ENCODE measurements at regions not wholly inside any gene's neighbourhood (a gene's known extent, or its start where the extent isn't known, plus 50 kb on each side); places are given as distances from the start of the nearest gene placed in this dataset.
"Not testable (repeated sequence)": the region's sequence is repeated elsewhere in the genome, so short reads cannot be mapped to it uniquely, and the experiment has no call there.

DNA sequence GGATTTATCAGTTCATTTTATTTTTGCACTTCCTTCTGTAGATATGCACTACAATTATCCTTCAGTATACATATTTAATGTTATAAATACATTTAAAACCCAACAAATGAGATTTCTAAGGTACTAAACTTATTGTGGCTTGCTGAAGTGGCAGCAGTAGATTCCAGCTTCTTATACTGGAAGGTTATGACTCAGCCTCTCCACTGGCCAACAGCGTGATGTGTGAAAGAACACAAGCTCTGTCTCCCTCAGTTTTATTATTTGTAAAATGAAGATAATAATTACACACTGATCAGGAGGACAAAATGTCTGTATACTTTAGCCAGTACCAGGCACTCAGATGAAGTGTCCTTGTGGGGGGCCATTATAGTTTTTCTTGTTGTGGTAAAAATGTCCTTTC, 1147.1 kb downstream of the CNTNAP5 start:
- DNase-seq (ENCODE audit: low spot score) = no peak
- intact Hi-C loops (cut with DNase I) = no loop called here

DNA sequence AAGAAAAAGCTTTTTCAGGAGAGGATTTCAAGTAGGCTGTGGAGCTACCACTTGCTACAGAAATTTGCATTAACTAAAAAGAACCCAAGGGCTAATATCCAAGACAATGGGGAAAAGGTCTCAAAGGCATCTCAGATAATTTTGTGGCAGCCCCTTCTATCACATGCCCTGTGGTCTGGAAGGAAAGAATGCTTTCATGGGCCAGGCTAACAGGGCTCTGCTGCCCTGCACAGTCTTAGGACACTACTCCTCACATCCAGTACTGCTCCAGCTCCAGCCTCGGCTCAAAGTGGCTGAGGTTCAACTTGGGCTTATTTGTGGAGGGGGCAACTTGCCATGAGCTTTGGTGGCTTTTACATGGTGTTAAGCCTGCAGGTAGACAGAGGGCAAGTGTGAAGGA, 1150.3 kb downstream of the CNTNAP5 start:
- DNase-seq (ENCODE audit: low spot score) = no peak
- intact Hi-C loops (cut with DNase I) = no loop called here

DNA sequence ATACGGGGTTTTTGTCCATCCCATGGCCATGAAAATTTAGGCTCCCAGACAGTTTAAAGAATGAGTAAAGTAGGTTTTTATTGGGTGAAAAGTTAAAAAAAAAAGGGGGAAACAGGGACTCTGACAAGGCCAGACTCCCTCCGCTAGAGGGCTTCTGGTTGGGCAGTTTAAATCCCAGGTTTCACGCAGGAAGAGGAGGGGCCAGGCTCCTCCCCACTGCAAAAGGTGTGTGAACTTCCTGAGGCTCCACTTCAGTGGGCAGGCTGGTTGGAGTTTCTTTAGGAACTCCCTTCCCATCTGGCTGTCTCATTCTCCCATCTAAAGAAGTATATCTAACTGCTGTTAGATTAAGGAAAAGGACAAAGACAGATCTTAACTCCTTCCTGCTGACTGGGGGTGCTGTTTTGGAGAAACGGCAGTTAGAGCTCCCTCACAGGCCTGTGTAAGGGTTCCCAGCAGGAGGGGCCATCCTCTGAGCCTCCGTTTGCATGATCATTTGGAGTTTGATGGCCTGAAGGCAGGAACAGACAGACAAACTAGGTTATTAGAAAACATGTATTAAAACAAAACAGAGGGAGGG, 1160.7 kb downstream of the CNTNAP5 start:
- DNase-seq (ENCODE audit: low spot score) = no peak
- intact Hi-C loops (cut with DNase I) = no loop called here

DNA sequence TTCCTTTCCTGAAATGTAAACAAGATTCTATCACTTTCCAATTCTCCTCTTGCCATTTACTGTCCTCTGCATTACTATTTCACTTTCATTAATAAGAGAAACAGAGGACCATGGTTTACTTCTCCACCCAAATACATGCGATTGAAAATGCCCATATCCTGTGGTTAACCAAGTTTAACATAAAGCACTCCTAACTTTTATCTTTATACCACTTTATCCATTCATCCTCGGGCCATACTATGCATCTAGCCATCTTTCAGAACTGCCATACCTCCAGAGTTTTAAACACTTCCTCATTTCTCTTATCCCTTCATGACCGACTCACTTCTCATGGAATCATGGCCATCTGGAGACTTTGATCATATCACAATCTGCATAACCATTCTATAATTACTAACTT, 1182.3 kb downstream of the CNTNAP5 start:
- intact Hi-C loops (cut with DNase I) = no loop called here
- DNase-seq (ENCODE audit: low spot score) = no peak

DNA sequence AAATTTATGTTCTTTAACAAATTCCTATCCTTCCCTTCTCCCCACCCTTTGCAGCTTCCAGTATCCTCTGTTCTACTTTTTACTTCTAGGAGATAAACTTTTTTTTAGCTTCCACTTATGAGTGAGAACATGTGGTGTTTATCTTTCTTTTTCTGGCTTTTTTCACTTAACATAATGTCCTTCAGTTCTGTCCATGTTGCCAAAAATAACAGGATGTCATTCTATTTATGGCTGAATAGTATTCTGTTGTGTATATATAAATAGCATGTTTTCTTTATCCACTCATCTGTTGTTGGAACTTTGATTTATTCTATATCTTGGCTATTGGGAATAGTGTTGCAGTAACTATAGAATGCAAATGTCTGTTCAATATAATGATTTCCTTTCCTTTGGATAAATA, 1191.2 kb downstream of the CNTNAP5 start:
- DNase-seq (ENCODE audit: low spot score) = no peak
- intact Hi-C loops (cut with DNase I) = no loop called here

DNA sequence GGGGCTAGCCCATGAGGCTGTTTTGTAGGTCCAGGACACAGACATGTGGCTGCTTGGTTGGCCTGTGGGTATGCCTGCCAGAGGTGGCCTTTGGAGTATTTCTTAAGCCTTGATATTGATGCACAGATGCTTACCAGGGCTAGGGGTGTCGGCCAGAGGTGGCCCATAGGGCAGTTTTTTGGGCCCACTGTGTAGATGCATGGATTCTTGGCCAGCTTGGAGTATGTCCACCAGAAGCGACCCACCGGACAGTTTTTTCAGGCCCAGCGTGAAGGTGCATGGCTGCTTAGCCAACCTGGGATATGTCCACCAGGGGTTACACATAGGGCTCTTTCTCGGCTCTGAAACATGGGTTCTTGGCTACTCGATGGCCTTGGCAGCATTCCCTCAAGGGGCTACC, 1199.1 kb downstream of the CNTNAP5 start:
- no peak for DNase-seq (ENCODE audit: low spot score)
- intact Hi-C loops (cut with DNase I) = no loop called here

DNA sequence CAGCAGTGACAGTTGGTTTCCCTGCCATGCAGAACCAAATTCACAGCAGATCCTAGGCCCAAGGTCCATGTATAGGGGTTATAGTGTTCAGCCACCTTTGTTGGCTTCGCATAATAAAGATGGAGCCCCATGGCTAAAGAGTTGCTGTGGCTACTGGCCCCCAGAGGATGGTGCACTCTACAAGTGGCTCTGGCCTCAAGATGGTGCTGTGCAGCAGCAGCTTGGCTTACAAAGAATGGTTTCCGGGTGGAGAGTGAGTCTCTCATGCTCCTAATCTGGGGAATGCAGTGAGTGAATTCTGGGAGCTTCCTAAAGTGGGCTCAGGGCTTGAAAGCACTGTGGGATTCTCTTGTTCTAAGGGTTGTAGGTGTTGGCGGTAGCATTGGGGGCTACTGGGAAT, 1199.7 kb downstream of the CNTNAP5 start:
- intact Hi-C loops (cut with DNase I) = no loop called here
- DNase-seq (ENCODE audit: low spot score) = no peak

DNA sequence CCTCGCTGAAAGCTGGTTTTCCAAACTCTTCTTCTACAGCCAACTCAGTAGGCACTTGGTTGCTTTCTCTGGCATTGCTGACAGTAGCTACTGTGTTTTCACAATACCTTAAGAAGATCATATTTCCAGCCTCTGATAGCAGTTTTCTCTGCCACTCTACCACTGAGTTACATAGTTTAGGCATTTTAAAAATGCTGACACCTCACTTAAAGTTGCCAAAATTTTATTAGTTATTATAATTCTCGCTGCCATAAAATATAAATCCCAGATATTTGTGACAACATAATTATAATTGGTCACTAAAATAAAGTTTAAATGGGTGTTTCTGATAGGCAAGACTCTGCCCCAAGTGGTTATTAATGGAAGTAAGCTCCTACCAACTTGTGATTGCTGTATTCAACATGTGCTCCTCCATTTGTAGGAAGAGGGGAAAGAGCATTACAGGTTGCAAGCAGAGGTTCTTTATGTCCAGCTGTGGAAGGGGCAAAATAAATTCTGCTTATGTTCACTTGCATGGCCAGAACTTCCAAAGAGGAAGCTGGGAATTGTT, 1202.8 kb downstream of the CNTNAP5 start:
- no peak for DNase-seq (ENCODE audit: low spot score)
- intact Hi-C loops (cut with DNase I) = no loop called here

DNA sequence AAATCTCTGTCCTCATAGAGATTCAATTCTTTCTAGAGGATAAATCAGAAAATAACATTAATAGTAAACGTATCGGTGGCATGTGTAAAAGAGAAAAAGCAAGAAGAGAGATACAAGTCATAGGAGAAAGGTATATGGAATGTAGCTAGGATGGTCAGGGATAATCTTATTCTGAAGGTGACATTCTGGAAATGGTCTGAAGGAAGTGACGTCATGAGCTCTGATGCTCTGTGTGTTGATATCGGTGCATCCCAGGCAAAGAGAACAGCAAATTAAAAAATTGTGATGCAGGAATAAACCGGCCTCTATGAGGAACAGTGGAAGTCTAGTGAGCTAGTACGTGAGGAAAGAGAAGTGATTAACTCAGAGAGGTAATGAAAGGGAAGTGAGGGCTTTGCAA, 1215.8 kb downstream of the CNTNAP5 start:
- DNase-seq (ENCODE audit: low spot score) = no peak
- intact Hi-C loops (cut with DNase I) = no loop called here

DNA sequence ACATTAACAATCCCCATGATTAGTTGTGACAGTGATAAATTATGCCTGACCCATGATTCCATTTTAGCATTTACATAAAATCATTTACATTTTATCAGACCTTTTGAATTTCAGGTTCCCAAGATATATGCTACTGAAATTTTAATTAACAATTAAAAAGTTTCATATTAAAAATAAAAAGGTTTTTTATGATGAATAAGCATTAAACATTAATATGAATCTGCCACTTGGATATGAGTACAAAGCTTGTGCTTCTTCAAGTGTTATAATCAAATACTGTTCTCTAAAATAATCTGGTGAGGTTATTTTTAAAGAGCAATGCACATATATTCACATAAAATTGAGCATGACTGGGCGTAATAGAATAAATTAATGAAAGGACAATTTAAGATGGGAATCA, 1218.0 kb downstream of the CNTNAP5 start:
- intact Hi-C loops (cut with DNase I) = no loop called here

DNA sequence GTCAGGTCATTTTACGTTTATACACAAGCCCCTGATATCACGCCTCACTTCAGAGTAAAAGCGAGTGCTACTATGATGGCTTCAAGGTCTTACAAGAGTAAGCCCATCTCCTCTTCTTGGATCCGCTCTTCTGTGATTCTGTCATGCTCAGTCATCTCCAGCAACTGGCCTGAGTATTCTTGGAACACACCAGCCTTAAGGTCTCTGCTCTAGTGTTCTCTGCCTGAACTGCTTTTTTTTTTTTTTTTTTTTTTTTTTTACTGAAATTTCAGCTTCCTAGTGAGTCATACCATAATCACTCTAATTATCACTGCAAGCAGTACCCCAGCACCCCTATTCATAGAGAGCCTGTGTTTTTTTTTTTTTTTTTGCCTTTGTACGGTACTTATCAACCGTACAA, 1228.9 kb downstream of the CNTNAP5 start:
- no peak for DNase-seq (ENCODE audit: low spot score)
- intact Hi-C loops (cut with DNase I) = no loop called here

More for the DNA sequence above, 1218.0 kb downstream of the CNTNAP5 start:
- DNase-seq (ENCODE audit: low spot score) = no peak

DNA sequence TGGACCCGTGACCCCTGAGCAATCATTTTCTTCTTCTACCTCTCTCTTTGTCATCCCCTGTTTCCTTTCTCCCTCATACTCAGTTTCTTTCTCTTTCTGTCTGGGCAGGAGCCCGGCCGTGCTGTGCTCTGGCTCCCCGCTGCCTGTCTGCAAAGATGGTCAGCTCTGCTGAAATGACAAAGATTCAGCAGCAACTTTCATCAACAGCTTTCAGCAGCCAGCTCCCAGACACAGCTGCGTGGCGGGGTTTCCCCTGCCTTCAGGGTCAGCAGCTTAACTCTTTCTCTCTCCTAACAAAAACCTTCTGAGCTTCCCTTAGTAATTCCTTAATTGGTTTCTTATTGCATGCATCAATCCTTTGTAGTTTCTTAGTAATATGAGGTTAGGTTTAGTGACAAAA, 1234.4 kb downstream of the CNTNAP5 start:
- intact Hi-C loops (cut with DNase I) = no loop called here
- DNase-seq (ENCODE audit: low spot score) = no peak

DNA sequence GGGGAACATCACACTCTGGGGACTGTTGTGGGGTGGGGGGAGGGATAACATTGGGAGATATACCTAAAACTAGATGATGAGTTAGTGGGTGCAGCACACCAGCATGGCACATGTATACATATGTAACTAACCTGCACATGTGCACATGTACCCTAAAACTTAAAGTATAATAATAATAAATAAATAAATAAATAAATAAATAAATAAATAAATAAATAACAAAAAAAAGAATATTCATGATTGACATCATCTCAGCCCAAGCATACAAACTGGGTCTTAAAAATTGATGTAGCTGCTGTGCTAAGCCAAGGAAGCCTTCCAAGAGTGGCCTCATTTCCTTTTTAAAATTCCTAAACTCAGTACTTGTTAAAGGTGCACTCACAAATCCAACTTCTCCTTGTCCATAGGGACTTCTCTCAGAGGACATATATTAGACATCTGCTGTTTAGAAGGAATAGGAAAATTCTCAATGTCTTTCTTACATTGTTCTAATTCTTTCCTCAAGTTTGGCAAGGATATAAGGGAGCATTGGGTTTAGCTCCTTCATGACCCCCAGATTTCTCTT, 1235.4 kb downstream of the CNTNAP5 start:
- DNase-seq (ENCODE audit: low spot score); intact Hi-C loops (cut with DNase I): not testable (repeated sequence)

DNA sequence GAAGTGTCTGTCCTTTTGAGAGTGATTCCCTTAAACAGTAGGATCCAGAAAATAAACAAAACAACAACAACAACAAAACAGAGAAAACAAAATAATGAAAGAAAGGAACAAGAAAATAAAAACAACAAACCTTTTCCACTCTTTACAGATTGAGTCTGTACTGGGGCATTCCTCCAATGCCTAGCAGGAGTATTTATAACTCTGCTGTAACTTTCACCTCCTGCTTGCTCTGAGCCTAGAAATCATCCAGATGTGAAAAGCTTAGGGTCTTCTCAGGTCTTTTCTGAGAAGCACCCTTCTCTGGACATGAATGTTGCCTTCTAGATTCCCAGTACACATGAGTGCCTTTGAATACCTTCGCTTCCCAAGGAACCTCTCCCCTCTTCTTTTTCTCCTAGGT, 1239.4 kb downstream of the CNTNAP5 start:
- intact Hi-C loops (cut with DNase I) = no loop called here
- DNase-seq (ENCODE audit: low spot score) = no peak

DNA sequence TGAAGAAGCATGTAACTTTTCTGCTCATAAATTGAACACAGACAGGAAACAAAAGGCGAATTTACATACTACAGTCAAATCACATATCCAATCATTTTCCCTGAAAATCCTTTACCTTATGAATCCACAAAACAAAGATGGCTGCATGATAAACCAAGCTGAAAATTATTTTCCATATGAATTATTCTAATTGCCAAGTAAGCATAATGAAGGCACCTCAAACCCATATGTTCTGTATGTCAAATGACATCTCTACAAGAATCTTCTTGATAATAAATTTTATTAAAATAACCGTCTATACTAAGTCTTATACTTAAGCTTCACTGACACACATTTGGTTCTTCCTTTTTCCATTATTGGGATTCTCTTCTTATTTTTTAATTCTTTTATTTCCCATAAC, 1242.6 kb downstream of the CNTNAP5 start:
- no peak for DNase-seq (ENCODE audit: low spot score)
- intact Hi-C loops (cut with DNase I) = no loop called here

DNA sequence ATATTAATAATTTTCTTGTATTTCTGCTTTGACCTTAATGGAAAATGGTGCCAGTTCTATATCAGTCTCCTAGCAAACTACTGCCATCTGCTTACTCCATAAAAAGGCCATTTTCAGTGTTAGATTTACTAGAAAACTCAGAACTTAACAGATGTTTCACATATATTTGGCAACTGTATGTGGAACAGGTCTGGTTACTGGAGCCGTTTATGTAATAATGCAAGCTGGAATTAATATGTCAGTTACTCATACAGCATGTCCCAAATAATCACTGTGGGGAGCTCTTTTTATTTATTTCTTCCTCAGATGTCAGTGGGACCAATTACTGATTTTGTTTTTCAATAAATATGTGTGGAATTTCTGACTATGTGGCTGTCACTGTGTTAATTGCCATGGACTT, 1247.6 kb downstream of the CNTNAP5 start:
- intact Hi-C loops (cut with DNase I) = no loop called here

DNA sequence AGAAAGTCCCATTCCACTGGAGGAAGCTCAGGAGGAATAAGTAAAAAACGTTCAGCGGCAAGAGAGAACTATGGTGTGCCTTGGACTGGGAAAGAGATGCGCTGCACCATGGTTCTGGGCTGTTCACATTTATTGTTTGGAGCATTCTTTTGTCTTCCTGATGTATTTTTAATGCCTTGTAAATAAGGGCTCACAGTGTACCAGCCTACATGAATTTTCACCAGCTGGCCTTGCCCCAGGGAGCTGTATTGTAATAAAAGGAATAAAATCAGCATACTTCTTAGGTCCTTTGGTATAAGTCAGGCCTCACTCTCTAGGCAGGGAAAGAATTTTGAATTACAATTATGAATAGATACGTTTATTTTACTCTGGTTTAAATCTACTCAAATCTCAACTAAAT, 1249.6 kb downstream of the CNTNAP5 start:
- intact Hi-C loops (cut with DNase I) = no loop called here
- no peak for DNase-seq (ENCODE audit: low spot score)

More for the DNA sequence above, 1247.6 kb downstream of the CNTNAP5 start:
- no peak for DNase-seq (ENCODE audit: low spot score)

DNA sequence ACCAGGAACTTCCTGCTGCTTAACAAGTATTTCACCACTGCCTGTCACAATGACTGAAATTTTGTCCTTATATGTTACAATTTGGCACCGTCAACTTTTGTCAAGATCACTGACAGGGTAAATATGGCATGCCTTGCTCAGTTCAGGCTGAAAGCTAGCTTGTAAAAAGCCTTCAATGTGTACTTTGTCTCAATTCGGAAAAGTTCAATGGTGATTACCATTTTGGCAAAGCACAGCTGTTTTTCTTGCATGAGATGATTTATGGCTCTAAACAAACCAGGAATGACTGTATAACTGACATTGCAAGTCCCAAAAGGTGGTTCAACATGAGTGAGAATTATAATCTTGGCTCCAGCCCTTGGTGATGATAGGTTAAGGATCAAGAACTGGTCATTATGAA, 1255.2 kb downstream of the CNTNAP5 start:
- DNase-seq (ENCODE audit: low spot score) = no peak
- intact Hi-C loops (cut with DNase I) = no loop called here

DNA sequence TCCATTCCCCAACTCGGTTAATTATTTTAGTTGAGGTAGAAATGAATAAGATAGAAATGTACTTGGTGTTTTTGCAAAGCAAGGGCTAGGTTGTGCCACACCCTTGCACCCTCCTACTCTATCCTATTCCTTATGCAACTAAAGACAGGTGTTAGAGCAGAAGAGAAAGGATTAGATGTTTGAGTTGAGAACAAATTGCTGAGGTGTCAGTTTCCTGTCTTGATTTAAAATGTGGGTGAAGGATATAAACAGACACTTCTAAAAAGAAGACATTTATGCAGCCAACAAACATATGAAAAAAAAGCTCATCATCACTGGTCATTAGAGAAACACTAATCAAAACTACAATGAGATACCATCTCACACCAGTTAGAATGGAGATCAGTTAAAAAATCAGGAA, 1256.2 kb downstream of the CNTNAP5 start:
- intact Hi-C loops (cut with DNase I) = no loop called here
- DNase-seq (ENCODE audit: low spot score) = no peak

DNA sequence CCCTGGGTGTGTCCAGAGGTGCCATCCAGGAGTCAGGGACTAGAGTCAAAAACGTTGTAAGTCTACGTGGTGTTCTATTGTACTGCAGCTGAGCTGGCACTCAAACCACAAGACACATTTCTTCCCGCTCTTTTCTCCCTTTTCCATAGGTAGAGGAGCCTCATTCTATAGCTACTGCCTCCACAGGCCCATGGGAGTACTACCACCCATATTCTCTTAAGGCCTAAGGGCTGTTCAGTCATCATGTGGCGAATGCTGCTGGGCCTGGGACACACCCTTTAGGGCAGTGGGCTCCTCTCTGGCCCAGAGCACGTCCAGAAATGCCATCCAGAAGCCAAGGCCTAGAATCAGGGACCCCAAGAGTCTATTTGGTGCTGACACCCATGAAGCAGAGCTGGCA, 1271.7 kb downstream of the CNTNAP5 start:
- intact Hi-C loops (cut with DNase I) = no loop called here
- no peak for DNase-seq (ENCODE audit: low spot score)

DNA sequence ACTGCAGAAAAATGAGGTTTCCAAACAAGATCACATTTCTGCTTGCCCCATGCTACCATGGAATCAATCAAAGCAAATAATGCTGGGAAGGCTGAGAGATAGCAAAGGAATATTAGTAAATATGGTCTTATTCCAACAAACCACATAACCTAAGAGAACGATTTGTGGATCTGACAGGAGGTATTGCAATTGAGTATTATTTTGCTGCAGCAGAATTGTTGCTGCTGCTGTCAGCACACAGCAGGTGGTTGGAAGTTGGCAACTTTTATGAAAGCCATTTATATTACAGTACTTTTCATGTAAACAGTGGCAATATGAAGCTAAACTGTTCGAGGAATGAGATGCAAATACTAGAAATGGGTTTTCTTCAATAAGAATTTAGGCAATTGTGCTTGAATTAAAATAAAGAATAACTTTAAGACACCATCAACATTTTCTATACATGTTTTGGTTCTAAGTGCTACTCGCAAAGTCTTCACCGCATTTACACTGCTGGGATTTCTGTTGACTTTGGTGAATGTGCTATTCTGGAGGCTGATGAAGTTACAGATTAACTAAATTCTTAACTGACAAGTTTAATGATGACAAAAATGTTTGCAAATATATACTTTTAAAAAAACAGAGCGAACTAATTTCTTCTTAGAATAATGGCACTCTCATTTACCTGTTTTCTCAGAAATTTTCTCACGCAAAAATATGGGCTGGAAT, 1285.7 kb downstream of the CNTNAP5 start:
- DNase-seq (ENCODE audit: low spot score) = no peak
- intact Hi-C loops (cut with DNase I) = no loop called here
